HCT116 (cell line): ENCODE measurements at regions not wholly inside any gene's neighbourhood (a gene's known extent, or its start where the extent isn't known, plus 50 kb on each side); places are given as distances from the start of the nearest gene placed in this dataset.

Experiments used
- ATAC-seq: fragments of 200-7000 bp; cut with Tn5 transposase; 2 replicates; pipeline ENCODE4 v1.9.1; 2020; ENCODE audit warnings: mild to moderate bottlenecking, moderate library complexity
- BruUV-seq: library from RNA; stranded (reverse); fragments of 400-500 nt; replicated peaks from 2 replicates; lab custom pipeline; 2021; lab: Mats Ljungman, UMichigan
- CTCF ChIA-PET: fragments of 300-600 bp; sonication (Branson Sonifier 250); formaldehyde crosslinking; loops from one replicate; lab custom pipeline; 2021; ENCODE audit warnings: antibody characterized with exemption; lab: Charles Lee
- POLR2A ChIA-PET: fragments of 300-600, 350-600 bp; sonication (Branson Sonifier 250); formaldehyde crosslinking; loops from one replicate; lab custom pipeline; 2021; ENCODE audit warnings: antibody characterized with exemption; lab: Charles Lee
- RAD21 ChIA-PET, 2 experiments: fragments of 300-600 bp; sonication (Branson Sonifier 250); formaldehyde crosslinking; loops; one replicate each; lab custom pipeline; 2023; ENCODE audit warnings: low total read pairs in 2 of 2; ENCODE audit not compliant: uncharacterized antibody in 2 of 2, unreplicated experiment in 2 of 2, low non-redundant PET in 1 of 2; lab: Charles Lee
- DNase-seq: peaks from one replicate; pipeline ENCODE4 v3.0.0-alpha.2; 2010; ENCODE audit warnings: low read depth, low spot score
- H2AFZ ChIP-seq: fragments of 200-600 bp; shearing (Covaris generic), sonication (generic); 2 replicates; pipeline ENCODE4 v1.6.1; 2017; ENCODE audit warnings: low read depth, mixed run types, mixed read lengths, antibody characterized with exemption, low read length; ENCODE audit not compliant: poor library complexity, severe bottlenecking
- H3K27ac ChIP-seq: 2 replicates; pipeline ENCODE4 v1.5.1; 2012; ENCODE audit warnings: low read depth, low read length
- H3K27me3 ChIP-seq: fragments of 200-600 bp; sonication (generic); 2 replicates; pipeline ENCODE4 v1.6.1; 2016; ENCODE audit warnings: mixed run types, low read length, mixed read lengths; ENCODE audit not compliant: insufficient read depth
- H3K36me3 ChIP-seq, 2 experiments: fragments of 200-500 bp in 1 of 2; fragments of 200-600 bp in 1 of 2; sonication (Bioruptor generic) in 1 of 2; sonication (generic) in 1 of 2; 2 replicates each; pipeline versions ENCODE4 v1.5.1 to v1.6.1; 2014 to 2016; ENCODE audit warnings: low read length in 2 of 2, inconsistent platforms in 1 of 2, mixed read lengths in 1 of 2, mixed run types in 1 of 2; ENCODE audit not compliant: insufficient read depth in 2 of 2, control insufficient read depth in 1 of 2
- H3K4me1 ChIP-seq, 2 experiments: fragments of 200-600 bp in 1 of 2; sonication (generic) in 1 of 2; 2 replicates each; pipeline versions ENCODE4 v1.5.1 to v1.6.1; 2012 to 2017; ENCODE audit warnings: low read length in 2 of 2, inconsistent platforms in 1 of 2, mild to moderate bottlenecking in 1 of 2, mixed read lengths in 1 of 2, mixed run types in 1 of 2, moderate library complexity in 1 of 2; ENCODE audit not compliant: insufficient read depth in 2 of 2, control insufficient read depth in 1 of 2
- H3K4me2 ChIP-seq: fragments of 200-600 bp; sonication (generic); 2 replicates; pipeline ENCODE4 v1.6.1; 2017; ENCODE audit warnings: mixed run types, low read length, mixed read lengths
- H3K4me3 ChIP-seq, 2 experiments: fragments of 200-600 bp in 1 of 2; sonication (generic) in 1 of 2; replicated peaks in 1 of 2; 2 replicates each; pipeline ENCODE4 v1.5.1; 2011 to 2016; ENCODE audit warnings: low read length in 2 of 2, control low read depth in 1 of 2, low read depth in 1 of 2, mild to moderate bottlenecking in 1 of 2, mixed read lengths in 1 of 2, mixed run types in 1 of 2
- H3K79me2 ChIP-seq: fragments of 200-600 bp; sonication (generic); 2 replicates; pipeline ENCODE4 v1.6.1; 2017; ENCODE audit warnings: mild to moderate bottlenecking, mixed run types, low read length, moderate library complexity, mixed read lengths; ENCODE audit not compliant: insufficient read depth
- H3K9ac ChIP-seq: fragments of 200-600 bp; sonication (generic); 2 replicates; pipeline ENCODE4 v1.6.1; 2016; ENCODE audit warnings: low read length, mixed read lengths
- H3K9me2 ChIP-seq: fragments of 200-600 bp; sonication (generic), shearing (Covaris generic); 2 replicates; pipeline ENCODE4 v1.6.1; 2017; ENCODE audit warnings: mixed run types, mild to moderate bottlenecking, moderate library complexity; ENCODE audit not compliant: insufficient read depth
- H3K9me3 ChIP-seq, 2 experiments: fragments of 200-500 bp in 1 of 2; fragments of 200-600 bp in 1 of 2; sonication (Bioruptor generic) in 1 of 2; sonication (generic) in 1 of 2; 2 replicates each; pipeline ENCODE4 v1.6.1; 2014 to 2017; ENCODE audit warnings: low read length in 2 of 2, mixed read lengths in 2 of 2, inconsistent platforms in 1 of 2, low read depth in 1 of 2, mild to moderate bottlenecking in 1 of 2, mixed run types in 1 of 2, moderate library complexity in 1 of 2; ENCODE audit not compliant: control insufficient read depth in 1 of 2, insufficient read depth in 1 of 2
- H4K20me1 ChIP-seq: fragments of 200-600 bp; sonication (generic), shearing (Covaris generic); 2 replicates; pipeline ENCODE4 v1.6.1; 2017; ENCODE audit warnings: mixed run types, mild to moderate bottlenecking, moderate library complexity; ENCODE audit not compliant: insufficient read depth
- ATF3 ChIP-seq: IDR thresholded peaks from 2 replicates; pipeline ENCODE4 v1.6.1; 2012
- CBX3 ChIP-seq: IDR thresholded peaks from 2 replicates; pipeline ENCODE4 v1.6.1; 2012; ENCODE audit warnings: low read depth
- CTCF ChIP-seq, 3 experiments: fragments of 200-600 bp in 1 of 3; sonication (generic) in 1 of 3; IDR thresholded peaks in 2 of 3; conservative IDR thresholded peaks in 1 of 3; 2 replicates each; pipeline ENCODE4 v1.5.1; 2012 to 2017; ENCODE audit warnings: low read depth in 2 of 3, low read length in 2 of 3, antibody characterized with exemption in 1 of 3, borderline replicate concordance in 1 of 3, control low read depth in 1 of 3, mild to moderate bottlenecking in 1 of 3, mixed read lengths in 1 of 3, mixed run types in 1 of 3, moderate library complexity in 1 of 3; ENCODE audit not compliant: insufficient read depth in 1 of 3
- EGR1 ChIP-seq: IDR thresholded peaks from 2 replicates; pipeline ENCODE4 v1.6.1; 2012; ENCODE audit warnings: low read depth
- EZH2 ChIP-seq: fragments of 200-600 bp; sonication (generic); IDR thresholded peaks from 2 replicates; pipeline ENCODE4 v1.6.1; 2017; ENCODE audit warnings: antibody characterized with exemption, mixed run types
- FOSL1 ChIP-seq: IDR thresholded peaks from 2 replicates; pipeline ENCODE4 v1.6.1; 2012; ENCODE audit warnings: low read depth
- JUND ChIP-seq: IDR thresholded peaks from 2 replicates; pipeline ENCODE4 v1.6.1; 2012
- POLR2A ChIP-seq: IDR thresholded peaks from 2 replicates; pipeline ENCODE4 v1.7.0; 2011; ENCODE audit warnings: borderline replicate concordance; ENCODE audit not compliant: insufficient read depth, insufficient read length; ENCODE audit errors: extremely low read depth
- RAD21 ChIP-seq: IDR thresholded peaks from 2 replicates; pipeline ENCODE4 v1.6.1; 2012; ENCODE audit warnings: low read depth, mild to moderate bottlenecking
- REST ChIP-seq: IDR thresholded peaks from 2 replicates; pipeline ENCODE4 v1.6.1; 2012; ENCODE audit warnings: low read depth
- SRF ChIP-seq: IDR thresholded peaks from 2 replicates; pipeline ENCODE4 v1.6.1; 2012; ENCODE audit warnings: low read depth
- TCF7L2 ChIP-seq: IDR thresholded peaks from 2 replicates; pipeline ENCODE4 v1.7.0; 2011; ENCODE audit warnings: borderline replicate concordance, inconsistent platforms; ENCODE audit not compliant: insufficient read depth, insufficient read length; ENCODE audit errors: extremely low read depth
- ZFX ChIP-seq: fragments of 450-650 bp; IDR thresholded peaks from 2 replicates; pipeline ENCODE4 v1.6.1; 2017
- ZNF274 ChIP-seq: fragments of 200-500 bp; sonication (Bioruptor generic); IDR thresholded peaks from 2 replicates; pipeline ENCODE4 v1.6.1; 2014; ENCODE audit warnings: mild to moderate bottlenecking, low read depth, low read length, inconsistent platforms
- intact Hi-C: fragments of 100-400 bp; cut with micrococcal nuclease; formaldehyde crosslinking; loops from 2 replicates; pipeline ENCODE4 v1.10.0; 2022

GRCh38 chr14:53695692-53696214 lies 260.9 kb downstream of the BMP4 start:
- TF ChIP-seq POLR2A (no peak), CBX3 (no peak), TCF7L2 (no peak), ZFX (no peak), CTCF (IDR thresholded peaks at IDR 0.05 in 2 of 3, conservative IDR thresholded peaks at IDR 0.05 in 1 of 3; ENCODE audit: borderline replicate concordance in 1 of 3, insufficient read depth in 1 of 3, low read depth in 2 of 3, low read length in 2 of 3) (no peak), EZH2 (no peak), FOSL1 (no peak), JUND (no peak)
- no peak overlapping the region for H2AFZ ChIP-seq
- H3K27me3 ChIP-seq = no peaks in the 10 kb centered on the region
- POLR2A ChIA-PET = no interaction called here
- no peaks in the 10 kb centered on the region for H4K20me1 ChIP-seq
- 0 out of 4 replicates have a peak, but pooled peaks cover 0 to 2% of the 10 kb centered on the region in 2 experiments for H3K4me1 ChIP-seq
- no peaks in the 10 kb centered on the region for H3K9me2 ChIP-seq
- BruUV-seq = no TSS peak
- no peak overlapping the region for H3K4me2 ChIP-seq
- H3K79me2 ChIP-seq = no peaks in the 10 kb centered on the region
- no peaks in the 10 kb centered on the region for H3K36me3 ChIP-seq
- H3K9me3 ChIP-seq = no peaks in the 10 kb centered on the region
- no peak overlapping the region for H3K27ac ChIP-seq
- intact Hi-C loops = no loop called here
- CTCF ChIA-PET = no interaction called here
- H3K4me3 ChIP-seq = no peak overlapping the region
- RAD21 ChIA-PET = no interaction called here
- ATAC-seq = no peak
- H3K9ac ChIP-seq = no peak overlapping the region
- DNase-seq = no peak

GRCh38 chr14:53692885-53693284 lies 263.7 kb downstream of the BMP4 start:
- no peak overlapping the region for H3K9ac ChIP-seq
- ChIA-PET CTCF (no interaction called here), POLR2A (no interaction called here), RAD21 (no interaction called here)
- no TSS peak for BruUV-seq
- H3K4me2 ChIP-seq = no peak overlapping the region
- H3K4me1 ChIP-seq = 0 out of 4 replicates have a peak, but pooled peaks cover 0 to 2% of the 10 kb centered on the region in 2 experiments
- no peak overlapping the region for H3K4me3 ChIP-seq
- no peaks in the 10 kb centered on the region for H4K20me1 ChIP-seq
- ATAC-seq (no peak), DNase-seq (no peak)
- H2AFZ ChIP-seq = no peak overlapping the region
- no peaks in the 10 kb centered on the region for H3K79me2 ChIP-seq
- no peaks in the 10 kb centered on the region for H3K36me3 ChIP-seq
- intact Hi-C loops = no loop called here
- H3K27me3 ChIP-seq = no peaks in the 10 kb centered on the region
- H3K9me2 ChIP-seq = no peaks in the 10 kb centered on the region
- no peak overlapping the region for H3K27ac ChIP-seq
- no peaks in the 10 kb centered on the region for H3K9me3 ChIP-seq
- no peak for TF ChIP-seq JUND
- TF ChIP-seq RAD21 = no peak
- TF ChIP-seq EGR1 = no peak
- TF ChIP-seq REST = no peak
- TF ChIP-seq SRF = no peak
- TF ChIP-seq POLR2A = no peak
- TF ChIP-seq ATF3 = no peak
- no peak for TF ChIP-seq ZNF274
